Gastroesophageal sphincter (tissue), 3 donors: ENCODE measurements at regions not wholly inside any gene's neighbourhood (a gene's known extent, or its start where the extent isn't known, plus 50 kb on each side); places are given as distances from the start of the nearest gene placed in this dataset.

Experiments used
- POLR2A ChIP-seq, 2 donors: fragments of 450-650 bp; IDR thresholded peaks; one replicate each; pipeline ENCODE4 v1.6.1; 2017; ENCODE audit warnings: antibody characterized with exemption in 2 of 2, mild to moderate bottlenecking in 2 of 2, moderate library complexity in 1 of 2
- TF ChIP-seq, protein P1 (sequence below), 4 experiments: fragments of 200-600 bp in 2 of 4; fragments of 450-650 bp in 2 of 4; sonication (generic) in 1 of 4; IDR thresholded peaks; one replicate each; pipeline ENCODE4 v1.5.1; 2017 to 2019; ENCODE audit warnings: antibody characterized with exemption in 4 of 4, mild to moderate bottlenecking in 2 of 4, moderate library complexity in 2 of 4

DNA sequence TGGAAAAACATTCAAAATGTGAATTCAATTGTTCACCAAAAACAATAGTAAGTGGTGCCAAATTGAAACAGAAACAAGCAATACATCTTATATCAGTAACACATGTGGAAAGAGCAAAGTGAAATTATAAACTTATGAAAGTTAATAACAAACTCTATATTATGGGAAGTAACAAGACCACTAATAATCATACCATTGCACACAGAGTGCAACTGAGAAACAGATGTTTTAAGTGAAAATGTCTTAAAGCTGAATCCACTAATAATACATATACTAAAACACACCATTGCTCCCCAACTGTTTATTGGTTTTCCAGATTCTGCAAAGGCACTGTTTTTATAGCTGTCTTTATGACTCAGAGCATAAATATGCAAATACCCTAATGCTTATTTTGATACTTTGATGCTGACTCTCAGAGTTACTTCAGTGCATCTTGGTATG is 292.3 kb downstream of the RFPL4B start:
- TF ChIP-seq POLR2A (IDR thresholded peaks at IDR 0.05), result no peak
- TF ChIP-seq, protein P1, sequence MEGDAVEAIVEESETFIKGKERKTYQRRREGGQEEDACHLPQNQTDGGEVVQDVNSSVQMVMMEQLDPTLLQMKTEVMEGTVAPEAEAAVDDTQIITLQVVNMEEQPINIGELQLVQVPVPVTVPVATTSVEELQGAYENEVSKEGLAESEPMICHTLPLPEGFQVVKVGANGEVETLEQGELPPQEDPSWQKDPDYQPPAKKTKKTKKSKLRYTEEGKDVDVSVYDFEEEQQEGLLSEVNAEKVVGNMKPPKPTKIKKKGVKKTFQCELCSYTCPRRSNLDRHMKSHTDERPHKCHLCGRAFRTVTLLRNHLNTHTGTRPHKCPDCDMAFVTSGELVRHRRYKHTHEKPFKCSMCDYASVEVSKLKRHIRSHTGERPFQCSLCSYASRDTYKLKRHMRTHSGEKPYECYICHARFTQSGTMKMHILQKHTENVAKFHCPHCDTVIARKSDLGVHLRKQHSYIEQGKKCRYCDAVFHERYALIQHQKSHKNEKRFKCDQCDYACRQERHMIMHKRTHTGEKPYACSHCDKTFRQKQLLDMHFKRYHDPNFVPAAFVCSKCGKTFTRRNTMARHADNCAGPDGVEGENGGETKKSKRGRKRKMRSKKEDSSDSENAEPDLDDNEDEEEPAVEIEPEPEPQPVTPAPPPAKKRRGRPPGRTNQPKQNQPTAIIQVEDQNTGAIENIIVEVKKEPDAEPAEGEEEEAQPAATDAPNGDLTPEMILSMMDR (IDR thresholded peaks at IDR 0.05), result no peak
